ENCODE measurements at regions not wholly inside any gene's neighbourhood (a gene's known extent, or its start where the extent isn't known, plus 50 kb on each side); places are given as distances from the start of the nearest gene placed in this dataset.

GRCh38 chrX:40358994-40359393, 221.8 kb upstream of the ATP6AP2 start:
- no peaks in the 10 kb centered on the region for H3K4me1 ChIP-seq (ENCODE audit: insufficient read depth, low read length)
- TF ChIP-seq ZNF251 (CRISPR knock-in tag; IDR thresholded peaks at IDR 0.05) (no peak), ZNF432 (CRISPR knock-in tag; IDR thresholded peaks at IDR 0.05; ENCODE audit: borderline replicate concordance) (no peak)
- no peak overlapping the region for H3K4me3 ChIP-seq (replicated peaks in 1 of 3; ENCODE audit: insufficient read depth in 1 of 3, low read depth in 2 of 3, low read length in 3 of 3)
- H3K79me2 ChIP-seq (ENCODE audit: insufficient read depth, low read length) = no peaks in the 10 kb centered on the region
- ChIA-PET POLR2A (no interaction called here), CTCF (ENCODE audit: low intra/inter-chr PET ratio, low total read pairs) (no interaction called here)
- H2AFZ ChIP-seq (ENCODE audit: low read length) = no peak overlapping the region
- no peak overlapping the region for H3K9ac ChIP-seq (ENCODE audit: insufficient read depth, low read depth, low read length)
- no peaks in the 10 kb centered on the region for H4K20me1 ChIP-seq (ENCODE audit: insufficient read depth, low read length)
- no peak for ATAC-seq
- no peak for FAIRE-seq
- intact Hi-C loops (cut with micrococcal nuclease; ENCODE audit: unreplicated experiment) = no loop called here
- H3K9me3 ChIP-seq (ENCODE audit: low read length) = no peaks in the 10 kb centered on the region
- in situ Hi-C loops (cut with HindIII; ENCODE audit: extremely low pct_ligation_motif_present, low pct_unique_long_range_greater_than_20kb) = no loop called here
- H3K27ac ChIP-seq (ENCODE audit: extremely low read length, insufficient read depth, low read length) = no peak overlapping the region
- no TSS peak for BruUV-seq (replicated peaks)
- DNase-seq (ENCODE audit: low spot score) = no peak
- H3K27me3 ChIP-seq (ENCODE audit: control insufficient read depth in 1 of 2, insufficient read depth in 2 of 2, low read length in 2 of 2) = no peaks in the 10 kb centered on the region
- WGBS (ENCODE audit: low lambda C conversion rate) = no CpG with 5 or more reads among the region's 15 CpGs
- H3K36me3 ChIP-seq (replicated peaks in 1 of 2; ENCODE audit: control insufficient read depth in 1 of 2, insufficient read depth in 2 of 2, low read length in 2 of 2) = no peaks in the 10 kb centered on the region
- H3K4me2 ChIP-seq (ENCODE audit: low read depth, low read length) = no peak overlapping the region

GRCh38 chrX:40349251-40349650, 231.5 kb upstream of the ATP6AP2 start:
- DNase-seq (ENCODE audit: low spot score) (no peak), ATAC-seq (no peak), FAIRE-seq (no peak)
- no peaks in the 10 kb centered on the region for H4K20me1 ChIP-seq (ENCODE audit: insufficient read depth, low read length)
- no peaks in the 10 kb centered on the region for H3K4me1 ChIP-seq (ENCODE audit: insufficient read depth, low read length)
- no peaks in the 10 kb centered on the region for H3K27me3 ChIP-seq (ENCODE audit: control insufficient read depth in 1 of 2, insufficient read depth in 2 of 2, low read length in 2 of 2)
- no peaks in the 10 kb centered on the region for H3K9me3 ChIP-seq (ENCODE audit: low read length)
- ChIA-PET CTCF (ENCODE audit: low intra/inter-chr PET ratio, low total read pairs) (no interaction called here), POLR2A (no interaction called here)
- no TSS peak for BruUV-seq (replicated peaks)
- H3K36me3 ChIP-seq (replicated peaks in 1 of 2; ENCODE audit: control insufficient read depth in 1 of 2, insufficient read depth in 2 of 2, low read length in 2 of 2) = no peaks in the 10 kb centered on the region
- intact Hi-C loops (cut with micrococcal nuclease; ENCODE audit: unreplicated experiment) (no loop called here), in situ Hi-C loops (cut with HindIII; ENCODE audit: extremely low pct_ligation_motif_present, low pct_unique_long_range_greater_than_20kb) (no loop called here)
- no peak overlapping the region for H3K9ac ChIP-seq (ENCODE audit: insufficient read depth, low read depth, low read length)
- no peak overlapping the region for H2AFZ ChIP-seq (ENCODE audit: low read length)
- no peaks in the 10 kb centered on the region for H3K79me2 ChIP-seq (ENCODE audit: insufficient read depth, low read length)
- WGBS (ENCODE audit: low lambda C conversion rate) = 48% methylated on average over 2 of the region's 2 CpGs
- no peak overlapping the region for H3K4me2 ChIP-seq (ENCODE audit: low read depth, low read length)
- no peak overlapping the region for H3K27ac ChIP-seq (ENCODE audit: extremely low read length, insufficient read depth, low read length)
- no peak overlapping the region for H3K4me3 ChIP-seq (replicated peaks in 1 of 3; ENCODE audit: insufficient read depth in 1 of 3, low read depth in 2 of 3, low read length in 3 of 3)
- TF ChIP-seq ZBED4 (CRISPR knock-in tag; IDR thresholded peaks at IDR 0.05; ENCODE audit: borderline replicate concordance) (no peak), PHF21A (CRISPR knock-in tag; IDR thresholded peaks at IDR 0.05) (no peak), ZSCAN22 (CRISPR knock-in tag; IDR thresholded peaks at IDR 0.05) (no peak), TFAP4 (IDR thresholded peaks at IDR 0.05; ENCODE audit: borderline replicate concordance, low read depth) (no peak), KDM5B (CRISPR knock-in tag; IDR thresholded peaks at IDR 0.05; ENCODE audit: borderline replicate concordance) (no peak), NKX3-1 (CRISPR knock-in tag; IDR thresholded peaks at IDR 0.05) (no peak), MTF2 (CRISPR knock-in tag; IDR thresholded peaks at IDR 0.05; ENCODE audit: borderline replicate concordance) (no peak), MIXL1 (CRISPR knock-in tag; IDR thresholded peaks at IDR 0.05) (no peak), ZNF569 (CRISPR knock-in tag; IDR thresholded peaks at IDR 0.05; ENCODE audit: borderline replicate concordance) (no peak), CREBL2 (CRISPR knock-in tag; IDR thresholded peaks at IDR 0.05; ENCODE audit: borderline replicate concordance) (no peak), ZNF790 (CRISPR knock-in tag; IDR thresholded peaks at IDR 0.05; ENCODE audit: borderline replicate concordance) (no peak), MXD1 (CRISPR knock-in tag; IDR thresholded peaks at IDR 0.05) (no peak), NFE2L2 (IDR thresholded peaks at IDR 0.05; ENCODE audit: low read length) (no peak), NFE2 (CRISPR knock-in tag; IDR thresholded peaks at IDR 0.05) (no peak)

Data from HepG2 (cell line).